ENCODE measurements at regions not wholly inside any gene's neighbourhood (a gene's known extent, or its start where the extent isn't known, plus 50 kb on each side); places are given as distances from the start of the nearest gene placed in this dataset.
"Not testable (repeated sequence)": the region's sequence is repeated elsewhere in the genome, so short reads cannot be mapped to it uniquely, and the experiment has no call there.

DNA sequence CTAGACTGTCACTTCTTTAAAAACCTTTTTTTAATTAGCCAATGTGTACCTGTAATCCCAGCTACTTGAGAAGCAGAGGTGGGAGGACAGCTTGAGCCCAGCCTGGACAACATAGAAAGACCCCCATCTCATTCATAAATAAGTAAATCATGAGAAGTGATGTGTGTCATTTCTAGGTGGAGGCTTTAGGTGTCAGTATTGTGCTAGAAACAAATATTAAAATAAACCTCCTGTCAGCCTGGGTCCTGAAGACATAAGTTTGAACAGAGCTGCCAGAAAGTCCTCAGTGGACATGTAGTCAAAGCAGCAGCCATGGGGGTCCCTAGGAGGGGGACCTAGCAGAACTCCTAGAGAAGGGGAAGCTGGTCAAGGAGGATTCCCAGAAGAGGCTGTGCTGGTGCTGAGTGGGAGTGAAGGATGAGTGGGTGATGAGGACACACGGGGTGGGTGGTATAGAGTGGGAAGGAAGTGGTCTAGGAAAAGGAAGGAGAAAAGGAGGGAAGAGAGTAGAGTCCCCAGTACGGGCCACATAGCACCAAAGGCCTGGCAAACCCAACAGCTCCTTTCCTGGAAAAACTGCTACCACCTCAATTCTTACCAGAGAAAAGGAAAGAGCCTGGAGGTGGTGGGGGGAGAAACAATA, 316.6 kb upstream of the NCKAP5 start:
- no peak for DNase-seq (ENCODE audit: low read depth)

DNA sequence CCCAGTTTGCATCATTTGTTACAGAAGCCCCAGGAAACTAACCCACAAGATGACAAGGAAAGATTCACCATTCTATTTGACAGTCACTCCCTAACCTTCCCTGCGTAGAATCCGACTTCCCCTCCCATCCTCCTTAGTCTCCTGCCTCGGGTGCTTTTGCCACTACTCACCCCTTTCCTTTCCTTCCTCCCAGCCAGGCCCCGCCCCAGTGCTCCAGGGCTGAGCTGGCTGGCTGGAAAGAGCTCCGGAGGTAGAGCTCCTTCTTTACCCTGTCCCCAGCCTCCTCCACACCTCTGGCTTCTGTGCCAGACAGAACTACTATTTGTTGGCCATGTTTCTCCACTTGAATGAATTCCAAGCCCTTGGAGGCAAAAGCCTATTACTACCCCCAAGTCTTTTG, 317.6 kb upstream of the NCKAP5 start:
- DNase-seq (ENCODE audit: low read depth): no peak

DNA sequence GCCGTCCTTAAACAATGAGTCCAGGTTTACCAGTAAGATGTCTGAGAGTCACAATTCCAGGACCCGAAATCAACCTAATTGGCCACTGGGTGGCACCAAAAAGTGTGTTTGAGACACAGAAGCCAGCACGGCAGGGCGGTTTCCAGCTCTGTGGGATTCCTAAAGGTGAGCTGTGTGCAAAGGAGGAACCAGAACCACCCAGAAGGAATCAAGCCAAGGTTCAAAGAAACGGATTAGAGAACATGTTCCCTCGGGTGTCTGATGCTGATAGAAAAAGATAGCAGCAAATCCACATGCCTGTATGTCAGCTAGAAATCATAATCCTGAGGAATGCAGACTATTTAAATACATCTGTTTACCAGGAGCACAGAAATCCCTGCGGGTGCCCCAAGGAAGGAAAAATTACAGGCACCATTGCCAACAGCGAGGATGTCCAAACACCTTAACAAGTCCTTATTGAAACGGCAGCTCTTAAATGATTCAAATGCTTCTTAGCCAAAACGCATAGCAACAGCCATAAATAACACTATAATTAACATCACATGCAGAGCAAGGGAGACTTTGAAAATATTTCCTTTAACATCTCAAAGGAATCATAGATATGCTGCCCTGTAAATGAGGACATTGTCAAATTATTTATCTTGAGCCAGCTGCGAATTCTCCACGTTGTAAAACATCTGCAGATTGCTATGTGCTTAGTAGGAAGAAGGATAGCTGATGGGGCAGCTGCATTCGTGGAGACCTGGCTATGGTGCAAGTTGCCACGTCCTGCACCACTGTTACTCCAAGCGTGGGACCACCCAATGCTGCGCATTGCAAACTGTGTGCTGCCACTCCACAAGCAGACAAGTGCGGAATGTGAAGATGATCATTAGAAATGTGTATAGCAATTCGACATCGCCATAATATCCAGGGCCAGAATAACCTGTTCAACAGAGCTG, 318.7 kb upstream of the NCKAP5 start:
- DNase-seq (ENCODE audit: low read depth): peak; percentile 8

DNA sequence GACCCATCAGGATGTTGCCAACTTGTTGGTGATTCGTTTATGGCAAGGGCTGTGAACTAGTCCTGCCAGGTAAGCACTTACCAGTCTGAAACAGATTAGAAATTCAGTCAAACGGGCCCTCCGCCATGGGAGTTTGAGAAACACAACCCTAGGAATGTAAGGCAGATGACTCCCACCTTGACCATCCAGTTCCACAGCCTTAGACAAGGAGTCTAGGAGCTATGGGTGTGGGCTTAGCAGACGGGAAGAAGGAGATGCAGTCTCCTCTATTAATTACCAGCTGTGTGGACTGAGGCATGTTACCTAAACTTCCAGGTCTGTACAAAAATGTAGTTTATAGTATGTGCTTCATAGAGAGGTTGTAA, 319.4 kb upstream of the NCKAP5 start:
- no peak for DNase-seq (ENCODE audit: low read depth)

DNA sequence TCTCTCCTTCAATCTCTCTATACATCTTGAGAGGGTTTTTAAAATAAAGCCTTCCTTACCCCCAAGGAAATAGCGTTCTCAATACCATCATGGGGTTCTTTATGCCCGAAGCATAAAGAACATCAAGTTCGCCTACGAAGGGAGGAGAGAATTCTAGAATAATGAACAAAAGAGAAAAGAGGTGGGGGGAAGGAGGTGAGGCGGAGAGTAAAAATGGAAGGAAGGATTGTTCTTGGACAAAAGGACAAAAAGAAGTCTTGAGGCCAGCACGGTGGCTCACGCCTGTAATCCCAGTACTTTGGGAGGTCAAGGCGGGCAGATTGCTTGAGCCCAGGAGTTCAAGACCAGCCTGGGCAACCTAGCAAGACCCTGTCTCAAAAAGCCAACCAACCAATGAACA, 319.8 kb upstream of the NCKAP5 start:
- no peak for DNase-seq (ENCODE audit: low read depth)

DNA sequence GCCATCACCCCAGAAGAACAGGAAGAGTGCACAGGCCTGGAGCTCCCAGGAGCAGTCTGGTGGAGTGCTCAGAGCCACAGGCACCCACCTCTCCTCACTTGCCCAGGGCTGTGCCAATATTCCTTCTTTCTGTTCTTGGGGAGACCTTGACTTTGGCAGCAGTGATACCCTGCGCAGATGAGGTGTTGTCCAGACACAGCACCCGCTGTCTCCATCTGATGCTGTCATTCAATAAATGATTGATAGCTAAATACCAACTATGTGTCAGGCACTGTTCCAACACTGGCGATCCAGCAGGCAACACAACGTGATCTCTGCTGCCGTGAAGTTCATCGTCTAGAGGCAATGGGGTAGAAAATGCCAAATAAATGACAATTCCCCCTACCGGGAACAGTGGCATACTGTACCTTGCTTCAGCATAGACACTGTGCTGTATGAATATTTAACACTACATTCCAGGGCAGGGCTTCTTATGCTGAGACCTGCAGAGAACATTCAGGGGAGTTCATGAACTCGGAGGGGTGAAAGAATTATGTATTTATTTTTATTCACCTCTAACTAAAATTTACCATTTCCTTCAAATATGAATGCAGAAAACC, 320.5 kb upstream of the NCKAP5 start:
- no peak for DNase-seq (ENCODE audit: low read depth)

DNA sequence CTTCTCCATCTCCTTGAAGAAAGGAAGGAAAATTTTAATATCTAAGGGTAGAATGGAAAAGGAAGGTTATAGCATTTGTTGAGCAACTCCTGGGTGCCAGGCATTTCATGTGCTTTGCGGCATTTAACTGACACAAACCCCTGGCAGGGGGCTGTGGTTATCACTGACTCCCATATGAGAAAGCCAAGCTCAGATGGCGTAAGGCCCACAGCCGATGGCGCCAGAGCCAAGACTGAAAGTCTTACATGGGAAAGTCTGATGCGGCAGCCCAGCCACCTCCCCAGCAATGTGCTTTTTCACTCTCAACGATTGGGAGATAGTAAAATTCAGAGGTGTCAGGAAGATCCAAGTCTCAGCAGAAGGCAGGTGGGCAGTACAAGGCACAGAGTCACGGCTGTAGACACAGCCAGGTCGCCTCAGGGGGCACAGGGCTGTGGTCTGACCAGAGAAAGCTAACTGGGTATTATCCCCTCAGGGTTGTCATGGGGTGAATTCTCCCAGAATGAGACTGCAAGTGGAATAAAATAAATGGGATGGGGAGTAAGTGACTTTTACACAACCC, 324.2 kb upstream of the NCKAP5 start:
- DNase-seq (ENCODE audit: low read depth): no peak

DNA sequence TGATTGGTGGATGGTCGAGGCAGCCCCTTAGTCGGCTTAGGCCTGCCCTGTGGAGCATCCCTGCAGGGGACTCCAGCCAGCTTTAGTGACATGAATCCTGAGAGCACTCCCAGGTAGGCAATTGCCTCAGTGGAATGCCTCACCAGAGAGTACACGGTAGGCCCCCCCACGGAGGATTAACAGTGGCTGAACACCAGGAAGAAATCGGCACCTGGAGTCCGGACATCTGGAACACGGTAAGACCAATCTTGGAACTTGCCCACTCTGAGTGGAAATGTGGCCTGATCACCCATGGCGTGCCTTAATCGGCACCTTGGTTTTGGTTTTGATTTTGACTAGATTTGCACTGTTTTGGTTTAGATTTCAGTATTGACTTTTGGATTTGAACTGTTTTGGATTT, 326.2 kb upstream of the NCKAP5 start:
- no peak for DNase-seq (ENCODE audit: low read depth)

DNA sequence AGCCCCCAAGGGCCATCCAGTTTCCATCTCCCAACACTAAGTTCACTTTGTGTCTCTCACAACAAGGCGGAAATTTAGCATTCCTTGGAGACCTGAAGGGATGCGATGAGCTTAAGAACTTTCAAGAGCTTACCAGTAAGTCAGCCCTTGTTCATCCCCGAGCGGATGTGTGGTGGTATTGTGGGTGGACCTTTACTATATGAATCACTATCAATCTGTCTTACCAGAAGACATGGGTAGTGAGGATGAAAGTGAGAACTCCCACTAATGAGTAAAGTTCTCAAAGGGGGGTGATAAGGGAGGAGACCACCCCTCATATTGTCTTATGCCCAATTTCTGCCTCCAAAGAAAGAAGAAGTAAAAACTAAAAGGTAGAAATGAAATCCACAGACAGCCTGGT, 329.6 kb upstream of the NCKAP5 start:
- not testable (repeated sequence) for DNase-seq (ENCODE audit: low read depth)

DNA sequence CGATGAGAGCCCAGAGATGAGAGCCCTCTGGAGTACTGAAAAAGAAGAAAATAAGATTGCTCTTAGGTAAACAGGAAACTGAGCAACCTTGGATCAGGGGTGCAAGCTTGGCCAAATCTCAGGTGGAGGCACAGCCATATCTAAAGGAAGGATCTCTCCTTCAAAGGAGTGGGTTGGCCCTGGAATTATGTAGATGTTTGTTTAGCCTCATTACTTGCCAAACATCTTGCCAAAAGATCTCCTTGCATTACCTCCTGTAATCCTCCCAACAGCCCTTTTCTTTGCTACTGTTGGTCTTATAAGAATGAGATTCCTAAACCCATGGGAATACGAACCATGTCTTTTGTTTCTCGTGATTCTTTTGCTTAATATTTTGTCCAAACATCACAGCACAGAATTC, 332.6 kb upstream of the NCKAP5 start:
- no peak for DNase-seq (ENCODE audit: low read depth)

DNA sequence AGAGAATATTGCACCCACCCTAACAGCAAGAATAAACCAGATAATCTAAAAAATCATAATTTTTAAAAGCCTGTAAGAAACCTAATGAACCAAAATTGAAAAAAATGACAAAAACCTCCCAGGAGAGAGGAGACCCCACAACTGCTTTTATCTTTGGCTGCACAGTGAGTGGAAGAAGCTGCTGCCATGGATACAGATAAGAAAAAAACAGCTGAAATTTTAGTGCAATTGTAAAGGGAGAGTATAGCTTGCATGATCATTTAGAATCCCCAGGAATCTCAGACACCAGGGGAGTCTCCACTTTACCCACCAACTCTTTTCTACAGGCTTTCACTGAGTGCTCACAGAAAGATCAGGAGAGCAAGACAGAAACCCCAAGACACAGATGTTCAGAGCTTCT, 338.1 kb upstream of the NCKAP5 start:
- DNase-seq (ENCODE audit: low read depth): no peak

DNA sequence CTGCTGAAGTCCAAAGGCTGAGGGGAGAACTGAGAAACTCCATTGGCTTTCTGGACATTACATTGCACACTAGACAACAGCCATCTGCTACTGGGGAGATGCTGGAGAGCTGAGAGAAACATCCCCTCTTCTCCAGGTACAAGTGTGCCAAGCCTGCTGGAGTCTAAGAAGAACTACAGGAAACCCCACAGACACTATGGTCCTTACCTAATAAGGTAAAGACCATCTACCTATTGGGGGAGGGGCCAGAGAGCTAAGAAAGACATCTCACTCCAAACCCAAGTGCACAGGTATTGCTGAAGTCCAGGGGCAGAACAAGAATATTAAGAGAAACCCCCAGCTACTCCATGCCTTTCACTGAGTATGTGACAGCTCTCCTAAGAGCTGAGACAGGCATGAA, 338.7 kb upstream of the NCKAP5 start:
- DNase-seq (ENCODE audit: low read depth): no peak

DNA sequence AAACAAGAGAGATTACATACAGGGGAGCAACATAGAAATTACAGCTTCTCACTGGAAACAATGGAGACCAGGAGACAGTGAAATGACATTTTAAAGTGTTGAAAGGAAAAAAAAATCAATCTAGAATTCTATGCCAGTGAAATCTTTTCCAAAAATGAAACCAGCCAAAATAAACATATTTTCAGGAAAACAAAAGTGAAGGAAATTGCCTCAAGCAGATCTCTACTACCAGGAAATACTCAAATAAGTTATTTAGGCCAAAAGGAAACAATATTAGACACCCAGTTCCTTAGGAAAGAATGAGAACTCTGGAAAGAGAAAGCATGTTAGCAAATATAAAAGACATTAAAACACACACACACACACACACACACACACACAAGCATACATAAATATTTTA, 339.9 kb upstream of the NCKAP5 start:
- no peak for DNase-seq (ENCODE audit: low read depth)

DNA sequence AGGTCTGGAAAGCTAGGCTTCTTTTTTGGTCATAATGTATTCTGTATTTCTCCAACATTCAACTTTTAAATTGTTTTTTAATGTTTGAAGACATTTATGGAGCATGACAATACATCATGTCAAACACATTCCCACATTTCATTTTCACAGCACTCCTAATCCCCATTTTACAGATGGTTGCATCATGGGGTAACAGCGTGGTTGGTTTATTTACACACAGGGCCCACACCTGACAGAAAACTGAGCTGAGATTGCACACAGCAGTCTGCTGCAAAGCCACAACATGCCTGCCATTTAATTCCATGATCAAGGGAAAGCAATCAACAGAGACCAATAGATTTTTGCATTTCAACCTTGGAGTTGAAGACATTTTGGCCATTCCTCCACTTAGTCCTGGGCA, 335.7 kb upstream of the MGAT5 start:
- DNase-seq (ENCODE audit: low read depth): no peak

DNA sequence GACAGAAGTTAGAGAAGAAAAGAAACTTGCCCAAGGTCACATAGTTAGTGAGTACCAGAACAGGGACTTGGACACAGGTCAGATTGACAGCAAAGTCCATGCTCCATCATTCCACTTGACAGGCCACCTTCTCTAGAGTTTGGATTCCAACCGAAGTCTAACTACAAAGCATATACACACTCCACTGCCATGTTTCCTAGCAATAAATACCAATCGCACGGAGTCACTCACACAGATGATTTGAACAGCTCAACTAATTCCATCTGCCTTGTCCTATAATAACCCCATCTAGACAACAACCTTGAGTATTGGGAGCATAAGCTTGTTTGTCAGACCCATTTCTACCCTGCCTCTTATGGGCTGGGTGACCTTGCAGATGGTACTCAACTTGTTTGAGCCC, 334.6 kb upstream of the MGAT5 start:
- DNase-seq (ENCODE audit: low read depth): no peak

DNA sequence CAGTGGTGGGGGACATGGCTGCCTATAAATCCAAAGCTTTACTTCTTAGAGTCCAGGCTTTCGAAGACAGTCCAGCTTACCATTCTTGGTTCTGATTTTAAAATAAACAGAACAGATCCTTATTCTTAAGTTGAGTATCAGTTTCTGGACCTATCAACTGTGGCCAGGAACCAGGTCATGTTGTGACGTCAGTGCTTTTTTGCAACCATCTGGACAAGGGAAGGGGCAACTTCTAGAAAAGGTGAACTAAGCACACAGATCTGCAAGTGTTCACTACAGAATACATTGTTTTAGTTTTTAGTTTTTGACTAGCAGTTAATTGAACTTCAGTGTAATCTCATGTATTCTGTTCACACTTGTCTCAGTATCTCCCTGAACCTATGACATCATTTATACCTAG, 326.0 kb upstream of the MGAT5 start:
- no peak for DNase-seq (ENCODE audit: low read depth)

DNA sequence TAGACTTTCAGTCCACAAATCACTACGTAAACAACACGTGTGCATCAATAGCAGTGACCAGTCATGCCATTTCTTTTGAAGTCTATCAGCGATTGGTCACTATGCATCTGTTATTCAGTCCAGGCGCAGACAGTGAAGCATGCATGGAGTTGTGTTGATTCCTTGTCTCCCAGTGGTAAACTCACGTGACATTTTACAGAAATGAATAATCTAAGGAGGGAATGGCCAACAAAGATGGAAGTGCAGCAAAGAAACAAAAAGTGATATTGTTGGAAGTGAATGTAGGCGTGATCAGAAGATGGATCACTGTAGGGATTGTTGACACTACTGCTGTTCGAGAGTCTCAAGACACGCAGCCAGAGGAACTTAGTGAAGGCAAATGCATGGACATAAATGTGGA, 317.8 kb upstream of the MGAT5 start:
- no peak for DNase-seq (ENCODE audit: low read depth)

DNA sequence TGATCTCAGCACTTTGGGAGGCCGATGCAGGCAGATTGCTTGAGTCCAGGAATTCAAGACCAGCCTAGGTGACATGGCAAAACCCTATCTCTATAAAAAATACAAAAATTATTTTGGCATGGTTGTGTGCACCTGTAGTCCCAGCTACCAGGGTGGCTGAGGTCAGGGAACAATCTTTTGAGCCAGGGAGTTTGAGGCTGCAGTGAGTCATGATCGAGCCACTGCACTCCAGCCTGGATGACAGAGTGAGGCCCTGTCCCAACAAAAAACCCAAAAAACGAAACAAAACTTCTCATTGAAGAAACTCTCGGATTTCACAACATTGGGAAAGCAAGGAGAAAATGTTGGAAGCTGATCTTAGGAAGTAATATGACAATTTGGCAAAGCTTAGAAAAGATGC, 317.3 kb upstream of the MGAT5 start:
- no peak for DNase-seq (ENCODE audit: low read depth)

DNA sequence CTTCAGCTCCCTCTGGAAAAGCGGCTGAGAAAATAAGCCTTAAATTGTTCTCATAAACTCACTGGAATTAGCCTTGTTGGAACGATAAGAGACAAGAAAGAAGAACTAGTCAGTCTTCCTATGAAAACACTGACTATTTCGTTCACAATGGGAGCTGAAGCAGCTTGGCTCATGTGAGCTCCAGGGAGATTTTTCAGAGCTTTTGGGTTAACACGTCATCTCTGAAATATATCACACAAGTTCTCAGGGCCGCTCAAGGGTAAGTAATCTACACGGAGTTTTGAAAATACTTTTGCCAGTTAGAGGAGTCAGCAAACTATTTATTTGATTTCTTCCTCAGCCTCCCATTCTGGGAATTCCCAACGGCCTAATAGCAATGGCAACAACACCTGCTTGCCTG, 316.2 kb upstream of the MGAT5 start:
- DNase-seq (ENCODE audit: low read depth): no peak

DNA sequence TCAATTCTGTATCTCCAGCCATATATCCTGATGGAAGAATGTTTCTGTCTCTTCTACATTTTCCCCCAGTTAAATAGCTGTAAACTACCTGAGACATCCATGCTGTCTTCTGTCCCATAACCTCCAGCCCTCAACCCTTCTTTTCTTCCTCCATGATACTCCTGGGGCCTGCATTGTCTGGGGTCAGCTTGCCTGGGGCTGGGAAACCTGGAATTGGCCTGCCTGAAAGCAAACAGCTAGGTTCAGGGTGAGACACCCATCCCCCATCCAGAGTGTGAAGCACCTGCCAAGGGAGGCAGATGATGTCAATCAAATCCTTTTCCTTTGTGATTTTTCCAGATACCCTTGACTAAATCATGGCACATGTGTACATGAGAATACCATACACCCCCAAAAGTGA, 313.7 kb upstream of the MGAT5 start:
- no peak for DNase-seq (ENCODE audit: low read depth)

DNA sequence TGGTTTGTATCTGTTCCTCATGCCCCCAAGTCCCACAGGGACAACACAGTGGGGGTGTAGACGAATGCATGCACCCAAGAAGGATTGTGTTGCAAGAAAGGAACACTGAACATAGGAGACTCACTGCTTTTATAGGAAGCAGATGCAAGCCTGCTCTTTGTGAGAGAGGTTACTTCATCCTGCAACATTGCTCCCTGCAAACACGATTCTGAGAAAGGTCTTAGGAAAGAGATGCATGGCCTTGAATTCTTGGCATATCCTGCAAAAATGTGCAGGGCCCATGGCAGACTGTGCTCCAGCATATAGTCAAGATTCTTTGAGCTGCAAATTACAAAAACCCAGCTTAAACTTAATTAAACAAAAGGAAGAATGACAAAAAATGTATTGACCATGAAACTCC, 312.2 kb upstream of the MGAT5 start:
- no peak for DNase-seq (ENCODE audit: low read depth)

DNA sequence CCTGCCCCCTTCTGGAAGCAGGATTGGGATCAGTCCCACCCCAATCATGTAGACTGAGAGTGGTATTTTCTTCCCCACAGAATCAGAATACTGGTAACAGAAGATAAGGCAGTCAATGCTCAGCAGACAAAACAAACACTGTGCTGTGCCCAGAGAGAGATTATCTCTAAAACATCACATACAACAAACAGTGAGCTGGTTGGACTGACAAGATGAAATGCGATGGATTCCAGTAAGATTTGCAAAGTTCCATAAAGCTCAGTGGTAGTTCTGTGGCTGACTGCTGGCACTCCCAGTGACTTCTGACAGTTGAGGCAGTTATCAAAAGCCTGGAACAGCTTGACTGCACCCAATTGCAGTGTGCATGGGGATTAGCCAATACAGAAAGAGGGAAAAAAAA, 311.5 kb upstream of the MGAT5 start:
- DNase-seq (ENCODE audit: low read depth): no peak

DNA sequence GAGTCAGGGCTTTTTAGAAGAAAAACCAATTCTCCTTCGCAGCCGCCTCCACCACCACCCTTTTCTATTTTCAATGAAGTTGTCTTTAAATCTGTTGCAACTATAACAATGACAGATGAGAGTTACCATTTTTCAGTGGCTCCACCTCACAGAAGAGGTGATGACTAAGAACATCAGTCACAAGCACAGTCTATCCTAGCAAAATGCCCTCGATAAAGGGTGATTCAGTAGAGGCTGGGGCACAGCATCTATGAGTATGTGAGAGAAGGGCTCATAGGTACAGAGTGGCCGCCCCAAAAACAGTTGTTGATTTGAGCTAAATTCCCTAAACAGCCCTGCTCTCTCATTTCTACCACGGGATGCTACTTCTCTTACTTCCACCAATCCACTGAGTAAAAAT, 310.8 kb upstream of the MGAT5 start:
- no peak for DNase-seq (ENCODE audit: low read depth)
